ENCODE measurements at regions not wholly inside any gene's neighbourhood (a gene's known extent, or its start where the extent isn't known, plus 50 kb on each side); places are given as distances from the start of the nearest gene placed in this dataset.

GRCh38 chr3:188066141-188066540, 87.8 kb upstream of the LPP start:
- TF ChIP-seq, protein P1, sequence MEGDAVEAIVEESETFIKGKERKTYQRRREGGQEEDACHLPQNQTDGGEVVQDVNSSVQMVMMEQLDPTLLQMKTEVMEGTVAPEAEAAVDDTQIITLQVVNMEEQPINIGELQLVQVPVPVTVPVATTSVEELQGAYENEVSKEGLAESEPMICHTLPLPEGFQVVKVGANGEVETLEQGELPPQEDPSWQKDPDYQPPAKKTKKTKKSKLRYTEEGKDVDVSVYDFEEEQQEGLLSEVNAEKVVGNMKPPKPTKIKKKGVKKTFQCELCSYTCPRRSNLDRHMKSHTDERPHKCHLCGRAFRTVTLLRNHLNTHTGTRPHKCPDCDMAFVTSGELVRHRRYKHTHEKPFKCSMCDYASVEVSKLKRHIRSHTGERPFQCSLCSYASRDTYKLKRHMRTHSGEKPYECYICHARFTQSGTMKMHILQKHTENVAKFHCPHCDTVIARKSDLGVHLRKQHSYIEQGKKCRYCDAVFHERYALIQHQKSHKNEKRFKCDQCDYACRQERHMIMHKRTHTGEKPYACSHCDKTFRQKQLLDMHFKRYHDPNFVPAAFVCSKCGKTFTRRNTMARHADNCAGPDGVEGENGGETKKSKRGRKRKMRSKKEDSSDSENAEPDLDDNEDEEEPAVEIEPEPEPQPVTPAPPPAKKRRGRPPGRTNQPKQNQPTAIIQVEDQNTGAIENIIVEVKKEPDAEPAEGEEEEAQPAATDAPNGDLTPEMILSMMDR (IDR thresholded peaks at IDR 0.05; ENCODE audit: low read depth, low read length, missing input control), result no peak
- TF ChIP-seq TAF1 (conservative IDR thresholded peaks at IDR 0.05), result no peak
- TF ChIP-seq ATF3 (IDR thresholded peaks at IDR 0.05), result no peak
- TF ChIP-seq RAD21 (IDR thresholded peaks at IDR 0.05), result no peak
- no peak for TF ChIP-seq SP1 (IDR thresholded peaks at IDR 0.05)
- TF ChIP-seq MAX (IDR thresholded peaks at IDR 0.05), result no peak
- TF ChIP-seq, protein P2, sequence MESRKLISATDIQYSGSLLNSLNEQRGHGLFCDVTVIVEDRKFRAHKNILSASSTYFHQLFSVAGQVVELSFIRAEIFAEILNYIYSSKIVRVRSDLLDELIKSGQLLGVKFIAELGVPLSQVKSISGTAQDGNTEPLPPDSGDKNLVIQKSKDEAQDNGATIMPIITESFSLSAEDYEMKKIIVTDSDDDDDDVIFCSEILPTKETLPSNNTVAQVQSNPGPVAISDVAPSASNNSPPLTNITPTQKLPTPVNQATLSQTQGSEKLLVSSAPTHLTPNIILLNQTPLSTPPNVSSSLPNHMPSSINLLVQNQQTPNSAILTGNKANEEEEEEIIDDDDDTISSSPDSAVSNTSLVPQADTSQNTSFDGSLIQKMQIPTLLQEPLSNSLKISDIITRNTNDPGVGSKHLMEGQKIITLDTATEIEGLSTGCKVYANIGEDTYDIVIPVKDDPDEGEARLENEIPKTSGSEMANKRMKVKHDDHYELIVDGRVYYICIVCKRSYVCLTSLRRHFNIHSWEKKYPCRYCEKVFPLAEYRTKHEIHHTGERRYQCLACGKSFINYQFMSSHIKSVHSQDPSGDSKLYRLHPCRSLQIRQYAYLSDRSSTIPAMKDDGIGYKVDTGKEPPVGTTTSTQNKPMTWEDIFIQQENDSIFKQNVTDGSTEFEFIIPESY (IDR thresholded peaks at IDR 0.05), result no peak
- no peak for TF ChIP-seq JUND (IDR thresholded peaks at IDR 0.05)
- TF ChIP-seq REST (IDR thresholded peaks at IDR 0.05), result no peak

Data from liver (tissue), 3 donors.